Panc1 (cell line): ENCODE measurements at regions not wholly inside any gene's neighbourhood (a gene's known extent, or its start where the extent isn't known, plus 50 kb on each side); places are given as distances from the start of the nearest gene placed in this dataset.

Experiments used
- ATAC-seq: fragments of 200-7000 bp; cut with Tn5 transposase; 2 replicates; pipeline ENCODE4 v1.9.1; 2020; ENCODE audit warnings: mild to moderate bottlenecking, moderate library complexity
- BruUV-seq: library from RNA; stranded (reverse); fragments of 400-500 nt; replicated peaks from 2 replicates; lab custom pipeline; 2021; lab: Mats Ljungman, UMichigan
- CTCF ChIA-PET: fragments of 300-600 bp; sonication (Branson Sonifier 250); formaldehyde crosslinking; loops from one replicate; lab custom pipeline; 2022; ENCODE audit warnings: antibody characterized with exemption; lab: Charles Lee
- POLR2A ChIA-PET: fragments of 300-600 bp; sonication (Branson Sonifier 250); formaldehyde crosslinking; loops from one replicate; lab custom pipeline; 2022; ENCODE audit warnings: antibody characterized with exemption; lab: Charles Lee
- DNase-seq: peaks from one replicate; pipeline ENCODE4 v3.0.0-alpha.2; 2010; ENCODE audit warnings: low read depth, low spot score
- H3K27ac ChIP-seq: 2 replicates; pipeline ENCODE4 v1.5.1; 2011; ENCODE audit warnings: mild to moderate bottlenecking, low read length, inconsistent platforms
- H3K27me3 ChIP-seq: fragments of 200-500 bp; sonication (Bioruptor generic); 2 replicates; pipeline ENCODE4 v1.6.0; 2014; ENCODE audit warnings: low read length, inconsistent platforms; ENCODE audit not compliant: control insufficient read depth, insufficient read depth
- H3K36me3 ChIP-seq: fragments of 200-500 bp; sonication (Bioruptor generic); 2 replicates; pipeline ENCODE4 v1.5.1; 2014; ENCODE audit warnings: inconsistent platforms, mild to moderate bottlenecking, low read length, moderate library complexity; ENCODE audit not compliant: control insufficient read depth, insufficient read depth
- H3K4me1 ChIP-seq: 2 replicates; pipeline ENCODE4 v1.5.1; 2011; ENCODE audit warnings: inconsistent platforms, mild to moderate bottlenecking, low read length, moderate library complexity; ENCODE audit not compliant: control insufficient read depth, insufficient read depth
- H3K4me3 ChIP-seq, 2 experiments: 2 replicates each; pipeline ENCODE4 v1.5.1; 2011 to 2012; ENCODE audit warnings: low read depth in 2 of 2, low read length in 2 of 2, mild to moderate bottlenecking in 2 of 2, inconsistent platforms in 1 of 2, moderate library complexity in 1 of 2
- H3K9me3 ChIP-seq: fragments of 200-500 bp; sonication (Bioruptor generic); 2 replicates; pipeline ENCODE4 v1.5.1; 2014; ENCODE audit warnings: low read depth, mild to moderate bottlenecking, inconsistent platforms, low read length, moderate library complexity; ENCODE audit not compliant: control insufficient read depth, insufficient read depth
- CTCF ChIP-seq: fragments of 450-650 bp; IDR thresholded peaks from 2 replicates; pipeline ENCODE4 v1.5.1; 2017; ENCODE audit warnings: mild to moderate bottlenecking
- POLR2AphosphoS5 ChIP-seq: IDR thresholded peaks from 2 replicates; pipeline ENCODE4 v1.6.1; 2012; ENCODE audit warnings: mild to moderate bottlenecking, low read depth, low read length, moderate library complexity
- REST ChIP-seq, 2 experiments: IDR thresholded peaks; 2 replicates each; pipeline ENCODE4 v1.6.1; 2011 to 2012; ENCODE audit warnings: low read depth in 2 of 2, control low read depth in 1 of 2, low read length in 1 of 2, mild to moderate bottlenecking in 1 of 2, moderate library complexity in 1 of 2; ENCODE audit not compliant: insufficient read depth in 1 of 2
- SIN3A ChIP-seq: IDR thresholded peaks from 2 replicates; pipeline ENCODE4 v1.6.1; 2012; ENCODE audit warnings: low read depth, mild to moderate bottlenecking, low read length, moderate library complexity, borderline replicate concordance; ENCODE audit not compliant: insufficient read depth
- TCF7L2 ChIP-seq: IDR thresholded peaks from 2 replicates; pipeline ENCODE4 v1.6.1; 2011; ENCODE audit warnings: mild to moderate bottlenecking, low read depth, low read length, inconsistent platforms
- in situ Hi-C: cut with HindIII; loops from 2 replicates; pipeline ENCODE4 v1.10.0; 2016; ENCODE audit warnings: low sequenced_read_pairs, low pct_unique_long_range_greater_than_20kb
- intact Hi-C: fragments of 100-400 bp; cut with micrococcal nuclease; formaldehyde crosslinking; loops from one replicate; pipeline ENCODE4 v1.10.0; 2022; ENCODE audit not compliant: unreplicated experiment

GRCh38 chr3:89867286-89867685 is 759.9 kb downstream of the EPHA3 start:
- no peak overlapping the region for H3K27ac ChIP-seq
- ChIA-PET POLR2A (no interaction called here), CTCF (no interaction called here)
- BruUV-seq = no TSS peak
- H3K4me3 ChIP-seq = no peak overlapping the region
- no peaks in the 10 kb centered on the region for H3K27me3 ChIP-seq
- intact Hi-C loops (no loop called here), in situ Hi-C loops (no loop called here)
- DNase-seq (no peak), ATAC-seq (no peak)
- H3K36me3 ChIP-seq = no peaks in the 10 kb centered on the region
- no peaks in the 10 kb centered on the region for H3K4me1 ChIP-seq
- TF ChIP-seq POLR2AphosphoS5 (no peak), CTCF (no peak), SIN3A (no peak), TCF7L2 (no peak), REST (IDR thresholded peaks at IDR 0.05; ENCODE audit: insufficient read depth in 1 of 2, low read depth in 2 of 2, low read length in 1 of 2) (no peak)
- no peaks in the 10 kb centered on the region for H3K9me3 ChIP-seq

- ATAC-seq (no peak), DNase-seq (no peak)
- Histone ChIP-seq H3K4me3 (no peak overlapping the region), H3K9me3 (no peaks in the 10 kb centered on the region), H3K36me3 (no peaks in the 10 kb centered on the region), H3K27me3 (no peaks in the 10 kb centered on the region), H3K4me1 (no peaks in the 10 kb centered on the region), H3K27ac (no peak overlapping the region)
- TF ChIP-seq REST (IDR thresholded peaks at IDR 0.05; ENCODE audit: insufficient read depth in 1 of 2, low read depth in 2 of 2, low read length in 1 of 2) (no peak), SIN3A (no peak), TCF7L2 (no peak), CTCF (no peak), POLR2AphosphoS5 (no peak)
- intact Hi-C loops (no loop called here), in situ Hi-C loops (no loop called here)
- POLR2A ChIA-PET = no interaction called here
- no TSS peak for BruUV-seq
- CTCF ChIA-PET = no interaction called here
Observed at GRCh38 chr3:89876116-89876515, 768.7 kb downstream of the EPHA3 start.
